ENCODE measurements at regions not wholly inside any gene's neighbourhood (a gene's known extent, or its start where the extent isn't known, plus 50 kb on each side); places are given as distances from the start of the nearest gene placed in this dataset.

- Mint-ChIP-seq H3K4me1 (peaks cover 20% of the 10 kb centered on the region), H3K4me3 (no peak overlapping the region), H3K9me3 (no peaks in the 10 kb centered on the region), H3K27ac (no peak overlapping the region), H3K27me3 (peaks cover 42% of the 10 kb centered on the region)
- DNase-seq (no peak), ATAC-seq (no peak)
Measured at GRCh38 chr20:51119914-51120313, 97.0 kb upstream of the KCNG1 start.

- DNase-seq = no peak
- H3K27ac Mint-ChIP-seq = no peak overlapping the region
- peaks cover 20% of the 10 kb centered on the region for H3K4me1 Mint-ChIP-seq
- peaks cover 40% of the 10 kb centered on the region for H3K27me3 Mint-ChIP-seq
- ATAC-seq = no peak
- H3K4me3 Mint-ChIP-seq = no peak overlapping the region
- no peaks in the 10 kb centered on the region for H3K9me3 Mint-ChIP-seq
Measured at GRCh38 chr20:51118985-51119527, 96.1 kb upstream of the KCNG1 start.

GRCh38 chr20:51118216-51118615 is 95.3 kb upstream of the KCNG1 start:
- Mint-ChIP-seq H3K27ac (no peak overlapping the region), H3K27me3 (peaks cover 44% of the 10 kb centered on the region), H3K9me3 (no peaks in the 10 kb centered on the region), H3K4me3 (no peak overlapping the region), H3K4me1 (peaks cover 16% of the 10 kb centered on the region)
- no peak for ATAC-seq
- no peak for DNase-seq

- H3K4me1 Mint-ChIP-seq = peaks cover 5% of the 10 kb centered on the region
- DNase-seq (no peak), ATAC-seq (no peak)
- no peaks in the 10 kb centered on the region for H3K9me3 Mint-ChIP-seq
- H3K27ac Mint-ChIP-seq = no peak overlapping the region
- peaks cover 41% of the 10 kb centered on the region for H3K27me3 Mint-ChIP-seq
- H3K4me3 Mint-ChIP-seq = no peak overlapping the region
Measured at GRCh38 chr20:51116765-51117686, 94.1 kb upstream of the KCNG1 start.

- Mint-ChIP-seq H3K27me3 (peaks cover 50% of the 10 kb centered on the region), H3K4me3 (no peak overlapping the region), H3K4me1 (no peaks in the 10 kb centered on the region), H3K9me3 (no peaks in the 10 kb centered on the region), H3K27ac (peak overlapping the region in 1 of 2 donors; percentile 83)
- DNase-seq = no peak
- no peak for ATAC-seq
Measured at GRCh38 chr20:51111290-51111689, 88.4 kb upstream of the KCNG1 start.

GRCh38 chr20:51108638-51109363 is 85.9 kb upstream of the KCNG1 start:
- Mint-ChIP-seq H3K4me3 (no peak overlapping the region), H3K27ac (no peak overlapping the region), H3K4me1 (no peaks in the 10 kb centered on the region), H3K9me3 (no peaks in the 10 kb centered on the region), H3K27me3 (peaks cover 50% of the 10 kb centered on the region)
- no peak for DNase-seq
- no peak for ATAC-seq

- DNase-seq (no peak), ATAC-seq (no peak)
- Mint-ChIP-seq H3K4me1 (no peaks in the 10 kb centered on the region), H3K4me3 (no peak overlapping the region), H3K27me3 (peaks cover 40% of the 10 kb centered on the region), H3K27ac (no peak overlapping the region), H3K9me3 (no peaks in the 10 kb centered on the region)
Measured at GRCh38 chr20:51106011-51106410, 83.1 kb upstream of the KCNG1 start.

GRCh38 chr20:51104960-51105920 is 82.3 kb upstream of the KCNG1 start:
- H3K9me3 Mint-ChIP-seq = no peaks in the 10 kb centered on the region
- DNase-seq (no peak), ATAC-seq (no peak)
- peaks cover 32% of the 10 kb centered on the region for H3K27me3 Mint-ChIP-seq
- H3K4me3 Mint-ChIP-seq = no peak overlapping the region
- no peaks in the 10 kb centered on the region for H3K4me1 Mint-ChIP-seq
- peak overlapping the region in 1 of 2 donors; percentile 60 for H3K27ac Mint-ChIP-seq

- DNase-seq = no peak
- H3K27ac Mint-ChIP-seq = no peak overlapping the region
- ATAC-seq = no peak
- H3K4me1 Mint-ChIP-seq = no peaks in the 10 kb centered on the region
- H3K9me3 Mint-ChIP-seq = no peaks in the 10 kb centered on the region
- H3K27me3 Mint-ChIP-seq = peaks cover 26% of the 10 kb centered on the region
- H3K4me3 Mint-ChIP-seq = no peak overlapping the region
Measured at GRCh38 chr20:51100617-51101016, 77.7 kb upstream of the KCNG1 start.

- ATAC-seq = no peak
- Mint-ChIP-seq H3K4me1 (no peaks in the 10 kb centered on the region), H3K27me3 (peaks cover 46% of the 10 kb centered on the region), H3K27ac (no peak overlapping the region), H3K4me3 (no peak overlapping the region), H3K9me3 (no peaks in the 10 kb centered on the region)
- no peak for DNase-seq
Measured at GRCh38 chr20:51098284-51098810, 75.4 kb upstream of the KCNG1 start.

- DNase-seq (no peak), ATAC-seq (no peak)
- peaks cover 2% of the 10 kb centered on the region for H3K4me1 Mint-ChIP-seq
- H3K9me3 Mint-ChIP-seq = no peaks in the 10 kb centered on the region
- H3K27me3 Mint-ChIP-seq = peaks cover 54% of the 10 kb centered on the region
- no peak overlapping the region for H3K27ac Mint-ChIP-seq
- H3K4me3 Mint-ChIP-seq = no peak overlapping the region
Measured at GRCh38 chr20:51097351-51098120, 74.6 kb upstream of the KCNG1 start.

- Mint-ChIP-seq H3K27ac (no peak overlapping the region), H3K4me3 (no peak overlapping the region), H3K27me3 (peaks cover 62% of the 10 kb centered on the region), H3K9me3 (no peaks in the 10 kb centered on the region), H3K4me1 (peaks cover 10% of the 10 kb centered on the region)
- no peak for DNase-seq
- no peak for ATAC-seq
Measured at GRCh38 chr20:51096582-51097267, 73.8 kb upstream of the KCNG1 start.

- no peak for ATAC-seq
- H3K27ac Mint-ChIP-seq = no peak overlapping the region
- peaks cover 70% of the 10 kb centered on the region for H3K27me3 Mint-ChIP-seq
- H3K4me1 Mint-ChIP-seq = peaks cover 16% of the 10 kb centered on the region
- H3K4me3 Mint-ChIP-seq = no peak overlapping the region
- no peaks in the 10 kb centered on the region for H3K9me3 Mint-ChIP-seq
- no peak for DNase-seq
Measured at GRCh38 chr20:51095633-51096521, 73.0 kb upstream of the KCNG1 start.
